HG02884 (cell line): ENCODE measurements at regions not wholly inside any gene's neighbourhood (a gene's known extent, or its start where the extent isn't known, plus 50 kb on each side); places are given as distances from the start of the nearest gene placed in this dataset.

ENCODE experiments used
- ATAC-seq: cut with Tn5 transposase; IDR thresholded peaks from one replicate; pipeline ENCODE4 v1.9.1; 2021; ENCODE audit warnings: mild to moderate bottlenecking, moderate library complexity; ENCODE audit not compliant: unreplicated experiment

DNA sequence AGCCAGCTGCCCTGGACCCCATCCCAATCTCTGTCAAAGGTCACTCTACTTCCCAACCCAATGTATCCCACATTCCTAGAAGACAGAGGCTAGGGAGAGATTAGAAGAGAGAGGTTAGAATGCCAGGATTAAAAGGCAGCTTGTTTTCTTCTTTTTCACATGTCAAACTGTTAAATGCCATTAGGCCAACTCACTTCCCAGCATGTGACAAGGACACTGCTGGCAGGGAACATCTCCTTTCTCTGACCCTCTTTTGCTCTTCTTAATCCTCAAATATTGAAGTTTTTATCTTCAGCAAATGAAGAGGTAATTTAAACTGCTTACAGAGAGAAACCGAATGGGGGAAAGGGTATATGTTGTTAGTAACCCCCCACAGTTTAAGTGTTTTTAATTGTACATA, 89.1 kb downstream of the BBS10 start:
- ATAC-seq, result no peak

GRCh38 chr12:76256904-76257303, 91.3 kb downstream of the BBS10 start:
- no peak for ATAC-seq

DNA sequence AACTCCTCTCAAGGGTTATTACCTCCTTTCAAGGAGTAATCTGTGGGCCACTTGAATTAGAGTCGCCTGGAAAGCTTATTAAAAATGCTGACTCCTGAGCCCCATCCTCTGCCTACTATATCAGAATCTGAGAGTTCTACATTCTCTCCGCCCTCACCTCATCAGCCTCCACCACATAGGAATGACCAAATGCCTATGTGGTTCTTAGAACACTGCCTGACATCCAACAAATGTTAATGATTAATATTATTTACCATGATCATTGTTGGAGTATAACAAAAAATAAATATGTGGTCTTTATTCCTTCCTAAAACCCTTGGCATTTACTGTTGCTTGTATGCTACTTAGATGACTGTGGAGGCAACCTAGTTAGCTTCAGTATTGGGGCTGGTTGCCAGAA, 91.9 kb downstream of the BBS10 start:
- ATAC-seq, result no peak

- no peak for ATAC-seq
These were observed 92.5 kb downstream of the BBS10 start for GRCh38 chr12:76255692-76256091.

- no peak for ATAC-seq
These were observed 92.9 kb downstream of the BBS10 start for GRCh38 chr12:76255281-76255680.

GRCh38 chr12:76252031-76252430, 96.2 kb downstream of the BBS10 start:
- ATAC-seq, result no peak

DNA sequence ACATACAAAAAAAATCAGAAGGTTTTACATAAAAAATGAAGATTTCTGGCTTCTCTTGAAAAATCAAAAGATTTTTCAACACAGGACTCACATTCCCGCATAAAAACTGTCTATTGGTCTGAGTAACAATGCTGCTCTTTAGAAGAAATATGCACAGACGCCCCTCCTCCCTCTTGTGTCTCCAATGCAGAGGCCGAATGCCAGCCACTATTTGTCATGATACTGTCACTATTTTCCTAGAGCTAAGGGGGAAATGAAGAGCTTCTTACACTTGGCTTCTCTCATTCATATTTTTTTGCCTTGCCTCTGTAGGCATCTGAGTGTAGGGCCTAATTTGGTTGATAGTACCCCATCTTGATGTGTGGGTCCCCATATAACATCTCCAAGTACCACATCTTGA, 98.0 kb downstream of the BBS10 start:
- no peak for ATAC-seq

DNA sequence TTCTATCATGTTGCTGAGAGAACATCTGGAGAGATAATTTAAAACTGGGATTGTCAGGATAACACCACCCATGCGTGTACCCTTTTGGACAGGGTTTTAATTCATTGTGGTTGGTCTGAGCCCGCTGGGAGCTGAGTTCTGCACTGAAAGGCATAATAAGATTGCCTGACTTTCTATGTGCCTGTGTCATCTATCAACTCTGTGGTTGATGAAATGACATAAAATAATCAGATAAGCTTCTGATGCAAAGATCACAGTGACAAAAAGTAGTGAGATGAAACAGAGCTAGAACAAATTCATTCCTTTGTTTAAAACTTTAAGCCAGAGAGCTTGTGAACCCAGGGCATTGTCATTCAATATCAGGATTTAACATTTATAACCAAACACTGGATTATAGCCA, 98.7 kb downstream of the BBS10 start:
- ATAC-seq, result no peak

- ATAC-seq, result no peak
These were observed 100.2 kb downstream of the BBS10 start for GRCh38 chr12:76247992-76248391.

DNA sequence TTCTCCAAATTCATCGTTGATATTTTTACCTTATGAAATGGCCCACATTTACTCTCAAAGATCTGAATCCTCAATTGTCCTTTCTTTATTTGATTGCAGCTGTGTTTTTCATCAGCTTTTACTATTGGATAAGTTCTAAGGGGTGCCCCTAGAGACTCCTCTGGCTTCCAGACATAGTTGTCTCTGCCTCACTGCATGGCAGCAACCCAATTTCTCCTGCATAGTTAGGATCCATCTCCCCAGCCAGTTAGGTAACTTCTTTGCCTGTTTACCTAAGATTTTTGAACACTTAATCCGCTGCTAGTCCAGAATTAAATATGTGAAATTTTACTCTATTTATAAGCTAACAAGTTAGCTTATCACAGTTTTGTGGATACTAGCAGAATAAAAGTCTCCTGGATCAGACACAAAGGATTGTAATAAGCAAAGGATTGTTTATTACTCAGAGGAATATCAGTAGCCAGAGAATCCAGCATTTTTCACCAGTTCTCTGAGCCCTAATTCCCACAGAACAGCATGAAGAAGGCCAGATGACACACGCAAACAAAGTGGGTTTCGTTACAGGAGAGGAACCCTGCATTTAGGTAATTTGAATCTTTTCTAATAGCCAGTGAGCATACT, 101.1 kb downstream of the BBS10 start:
- no peak for ATAC-seq

GRCh38 chr12:76246611-76247010, 101.6 kb downstream of the BBS10 start:
- no peak for ATAC-seq

- ATAC-seq, result no peak
These were observed 103.9 kb downstream of the BBS10 start for GRCh38 chr12:76244300-76244699.

- ATAC-seq, result no peak
These were observed 105.2 kb downstream of the BBS10 start for GRCh38 chr12:76242813-76243550.

GRCh38 chr12:76241371-76241770, 106.8 kb downstream of the BBS10 start:
- no peak for ATAC-seq

- ATAC-seq, result no peak
These were observed 107.9 kb downstream of the BBS10 start for GRCh38 chr12:76240281-76240680.

- no peak for ATAC-seq
These were observed 109.5 kb downstream of the BBS10 start for GRCh38 chr12:76238688-76239087.

DNA sequence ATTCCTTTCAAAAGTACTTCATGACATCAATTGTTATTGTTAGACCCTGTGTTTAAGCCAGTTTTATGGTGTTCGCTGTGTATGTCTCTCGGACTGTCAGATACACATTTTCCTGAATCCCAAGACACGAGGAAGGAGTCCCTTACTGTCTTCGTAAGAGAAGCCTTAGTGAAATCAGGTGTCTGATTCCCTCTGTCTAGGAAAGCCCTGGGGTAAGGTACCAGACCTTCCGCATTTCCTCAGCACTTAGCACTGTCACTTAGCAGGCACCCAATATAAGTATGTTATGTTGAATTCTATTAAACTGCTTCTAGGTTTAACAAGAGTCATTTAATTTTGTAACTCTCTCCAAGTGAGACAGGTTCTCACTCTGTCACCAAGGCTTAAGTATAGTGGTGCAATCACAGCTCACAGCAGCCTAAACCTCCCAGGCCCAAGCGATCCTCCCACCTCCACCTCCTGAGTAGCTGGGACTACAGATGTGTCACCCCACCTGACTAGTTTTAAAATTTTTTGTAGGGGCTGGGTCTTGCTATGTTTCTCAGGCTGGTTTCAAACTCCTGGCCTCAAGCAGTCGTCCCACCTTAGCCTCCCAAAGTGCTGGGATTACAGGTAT, 111.0 kb downstream of the BBS10 start:
- ATAC-seq, result no peak

DNA sequence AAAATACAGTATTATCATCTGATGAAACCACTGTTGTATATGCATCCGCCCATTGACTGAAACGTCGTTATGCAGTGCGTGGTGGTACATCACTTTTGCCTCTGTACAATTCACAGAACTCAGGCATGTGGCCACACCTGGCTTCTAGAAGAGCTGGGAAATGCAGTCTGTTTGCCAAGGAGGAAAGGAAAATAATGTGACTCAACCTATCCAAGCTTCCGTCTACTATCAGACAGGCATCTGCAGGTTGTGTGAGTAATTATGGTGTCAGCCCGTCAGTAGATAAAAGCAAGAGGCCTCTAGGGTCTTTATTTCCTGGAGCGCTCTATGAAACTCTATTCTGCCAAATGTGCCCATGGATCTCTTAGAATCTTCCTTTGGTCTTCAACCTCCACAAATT, 111.6 kb downstream of the BBS10 start:
- ATAC-seq, result no peak

GRCh38 chr12:76234741-76235140, 113.5 kb downstream of the BBS10 start:
- ATAC-seq, result no peak

GRCh38 chr12:76232013-76232412, 116.2 kb downstream of the BBS10 start:
- no peak for ATAC-seq

DNA sequence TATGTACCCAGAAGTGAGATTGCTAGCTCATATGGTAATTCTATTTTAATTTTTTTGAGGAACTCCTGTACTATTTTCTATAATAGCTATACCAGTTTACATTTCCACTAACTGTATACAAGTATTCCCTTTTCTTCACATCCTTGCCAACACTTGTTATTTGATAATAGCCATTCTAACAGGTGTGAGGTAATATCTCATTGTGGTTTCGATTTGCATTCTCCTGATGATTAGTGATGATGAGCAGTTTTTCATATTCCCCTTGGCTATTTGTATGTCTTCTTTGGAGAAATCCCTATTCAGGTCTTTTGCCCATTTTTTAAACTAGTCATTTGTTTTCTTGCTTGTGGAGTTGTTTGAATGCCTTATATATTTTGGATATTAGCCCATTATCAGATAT, 121.3 kb downstream of the BBS10 start:
- no peak for ATAC-seq

DNA sequence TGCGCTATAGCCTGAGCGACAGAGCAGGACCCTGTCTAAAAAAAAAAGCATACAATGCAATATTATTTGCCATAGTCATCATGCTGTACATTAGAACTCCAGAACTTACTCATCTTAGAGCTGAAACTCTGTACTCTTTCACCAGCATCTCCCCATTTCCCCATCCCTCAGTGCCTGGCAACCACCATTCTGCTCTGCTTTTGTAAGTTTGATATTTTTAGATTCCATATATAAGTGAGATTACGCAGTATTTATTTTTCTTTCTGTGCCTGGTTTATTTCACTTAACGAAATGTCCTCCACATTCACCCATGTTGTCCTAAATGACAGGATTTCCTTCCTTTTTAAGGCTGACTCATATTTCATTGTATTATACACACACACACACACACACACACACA, 121.8 kb downstream of the BBS10 start:
- no peak for ATAC-seq
